ENCODE measurements at regions not wholly inside any gene's neighbourhood (a gene's known extent, or its start where the extent isn't known, plus 50 kb on each side); places are given as distances from the start of the nearest gene placed in this dataset.

DNA sequence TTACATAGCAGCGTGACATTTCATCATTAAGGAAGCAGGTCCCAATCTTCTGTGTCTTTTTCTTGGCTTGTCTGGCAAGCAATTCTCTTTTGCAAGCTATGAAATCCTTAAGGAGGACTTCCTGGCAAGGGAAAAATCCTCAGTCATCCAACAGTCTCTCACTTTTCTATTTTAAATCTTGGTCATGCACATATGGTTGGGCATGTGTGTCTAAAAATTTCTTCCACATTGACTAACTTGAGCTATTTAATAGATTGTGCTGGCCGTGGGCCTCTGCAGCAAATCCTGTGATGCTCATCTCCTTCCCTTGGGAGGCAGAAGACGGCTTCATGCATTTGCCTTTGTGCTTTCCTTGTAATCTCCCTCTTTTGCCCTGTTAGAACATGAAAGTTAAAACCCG lies 634.3 kb upstream of the FANCL start:
- no peak for DNase-seq
- intact Hi-C loops (cut with DNase I), result no loop called here
- TF ChIP-seq, protein P1, sequence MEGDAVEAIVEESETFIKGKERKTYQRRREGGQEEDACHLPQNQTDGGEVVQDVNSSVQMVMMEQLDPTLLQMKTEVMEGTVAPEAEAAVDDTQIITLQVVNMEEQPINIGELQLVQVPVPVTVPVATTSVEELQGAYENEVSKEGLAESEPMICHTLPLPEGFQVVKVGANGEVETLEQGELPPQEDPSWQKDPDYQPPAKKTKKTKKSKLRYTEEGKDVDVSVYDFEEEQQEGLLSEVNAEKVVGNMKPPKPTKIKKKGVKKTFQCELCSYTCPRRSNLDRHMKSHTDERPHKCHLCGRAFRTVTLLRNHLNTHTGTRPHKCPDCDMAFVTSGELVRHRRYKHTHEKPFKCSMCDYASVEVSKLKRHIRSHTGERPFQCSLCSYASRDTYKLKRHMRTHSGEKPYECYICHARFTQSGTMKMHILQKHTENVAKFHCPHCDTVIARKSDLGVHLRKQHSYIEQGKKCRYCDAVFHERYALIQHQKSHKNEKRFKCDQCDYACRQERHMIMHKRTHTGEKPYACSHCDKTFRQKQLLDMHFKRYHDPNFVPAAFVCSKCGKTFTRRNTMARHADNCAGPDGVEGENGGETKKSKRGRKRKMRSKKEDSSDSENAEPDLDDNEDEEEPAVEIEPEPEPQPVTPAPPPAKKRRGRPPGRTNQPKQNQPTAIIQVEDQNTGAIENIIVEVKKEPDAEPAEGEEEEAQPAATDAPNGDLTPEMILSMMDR (IDR thresholded peaks at IDR 0.05), result no peak
- H3K36me3 ChIP-seq, result no peaks in the 10 kb centered on the region
- H3K9ac ChIP-seq (ENCODE audit: low read depth in 2 of 2, low read length in 2 of 2), result no peak overlapping the region
- H3K27ac ChIP-seq, result no peak overlapping the region
- H3K4me1 ChIP-seq, result no peaks in the 10 kb centered on the region
- H3K4me3 ChIP-seq, result no peak overlapping the region
- H3K27me3 ChIP-seq, result no peaks in the 10 kb centered on the region
- no peaks in the 10 kb centered on the region for H3K9me3 ChIP-seq

DNA sequence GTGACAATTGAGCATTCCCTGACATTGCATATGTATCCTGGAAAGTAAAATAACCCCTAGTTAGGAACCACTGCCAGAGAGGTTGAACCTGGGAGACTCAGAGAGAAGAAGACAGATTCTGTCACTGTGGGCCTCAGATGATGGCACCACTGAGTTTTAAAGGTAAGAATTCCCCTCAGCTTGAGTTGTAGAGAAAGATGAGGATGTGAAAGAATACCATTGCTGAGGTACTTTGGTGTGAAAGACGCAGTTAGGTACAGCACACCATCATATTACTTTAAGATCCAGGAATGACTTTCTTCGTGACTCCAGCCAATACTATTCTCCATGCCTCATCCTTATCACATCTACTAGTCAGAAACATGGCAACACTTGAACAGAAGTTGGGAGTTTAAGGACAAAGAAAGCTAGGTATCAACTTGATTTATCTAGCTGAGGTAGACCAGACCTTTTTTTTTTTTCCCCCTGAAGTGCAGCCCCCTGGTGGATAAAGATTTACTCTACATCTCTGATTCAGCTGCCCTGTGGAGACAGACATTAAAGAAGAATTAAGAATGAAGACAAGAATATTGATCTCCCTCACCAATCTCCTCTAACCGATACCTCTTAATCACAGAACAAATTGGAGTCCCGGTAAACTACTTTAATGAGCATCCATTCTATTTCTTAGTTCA lies 630.5 kb upstream of the FANCL start:
- no peaks in the 10 kb centered on the region for H3K27me3 ChIP-seq
- TF ChIP-seq, protein P1 (IDR thresholded peaks at IDR 0.05), result no peak
- no peak for DNase-seq
- no peak overlapping the region for H3K4me3 ChIP-seq
- intact Hi-C loops (cut with DNase I), result no loop called here
- no peaks in the 10 kb centered on the region for H3K36me3 ChIP-seq
- no peak overlapping the region for H3K27ac ChIP-seq
- H3K9me3 ChIP-seq, result no peaks in the 10 kb centered on the region
- no peaks in the 10 kb centered on the region for H3K4me1 ChIP-seq
- no peak overlapping the region for H3K9ac ChIP-seq (ENCODE audit: low read depth in 2 of 2, low read length in 2 of 2)

DNA sequence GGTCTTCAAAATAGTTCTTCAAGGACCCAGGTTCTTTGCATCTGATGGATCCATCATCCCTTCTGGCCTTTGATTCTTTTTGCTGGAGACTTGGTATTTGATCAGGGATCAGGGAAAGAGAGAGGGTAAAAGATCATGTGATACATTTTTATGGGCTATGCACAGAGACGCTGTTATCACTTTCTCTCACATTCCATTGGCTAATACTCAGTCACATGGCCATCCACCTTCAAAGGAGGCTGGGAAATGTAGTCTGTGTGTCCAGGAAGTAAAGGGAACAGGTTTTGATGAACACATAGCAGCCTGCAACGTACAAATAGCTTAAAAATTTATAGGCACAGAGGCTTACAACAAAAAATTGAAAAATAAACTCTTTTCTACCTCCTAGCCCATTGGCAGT lies 629.6 kb upstream of the FANCL start:
- no peak for DNase-seq

DNA sequence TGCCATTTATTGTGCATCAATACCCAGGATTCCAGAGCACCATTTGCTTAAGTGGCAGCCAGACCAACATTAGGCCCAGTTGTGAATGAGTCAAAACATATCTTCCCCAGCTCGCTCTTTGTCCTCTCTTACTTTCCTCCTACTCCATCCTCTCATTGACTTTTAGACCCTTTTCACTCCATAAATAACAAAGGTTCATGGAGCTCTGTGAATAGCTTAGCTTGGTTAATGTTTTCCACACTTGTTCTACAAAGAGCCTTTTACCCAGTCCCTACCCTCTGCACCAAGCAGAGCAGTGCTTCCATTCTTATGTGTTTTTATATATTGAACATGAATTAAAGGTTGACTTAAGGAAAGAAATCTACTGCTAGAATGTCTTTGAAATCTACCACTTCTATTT lies 625.8 kb upstream of the FANCL start:
- Histone ChIP-seq H3K36me3 (no peaks in the 10 kb centered on the region), H3K27me3 (no peaks in the 10 kb centered on the region), H3K9ac (ENCODE audit: low read depth in 2 of 2, low read length in 2 of 2) (no peak overlapping the region), H3K9me3 (no peaks in the 10 kb centered on the region), H3K4me1 (no peaks in the 10 kb centered on the region), H3K4me3 (no peak overlapping the region), H3K27ac (no peak overlapping the region)
- no peak for DNase-seq
- intact Hi-C loops (cut with DNase I), result no loop called here
- TF ChIP-seq, protein P1 (IDR thresholded peaks at IDR 0.05), result no peak

More for the DNA sequence above, 629.6 kb upstream of the FANCL start:
- Histone ChIP-seq H3K9me3 (no peaks in the 10 kb centered on the region), H3K4me3 (no peak overlapping the region), H3K27ac (no peak overlapping the region), H3K36me3 (no peaks in the 10 kb centered on the region), H3K9ac (ENCODE audit: low read depth in 2 of 2, low read length in 2 of 2) (no peak overlapping the region), H3K4me1 (no peaks in the 10 kb centered on the region), H3K27me3 (no peaks in the 10 kb centered on the region)
- TF ChIP-seq, protein P1 (IDR thresholded peaks at IDR 0.05), result no peak
- intact Hi-C loops (cut with DNase I), result no loop called here

DNA sequence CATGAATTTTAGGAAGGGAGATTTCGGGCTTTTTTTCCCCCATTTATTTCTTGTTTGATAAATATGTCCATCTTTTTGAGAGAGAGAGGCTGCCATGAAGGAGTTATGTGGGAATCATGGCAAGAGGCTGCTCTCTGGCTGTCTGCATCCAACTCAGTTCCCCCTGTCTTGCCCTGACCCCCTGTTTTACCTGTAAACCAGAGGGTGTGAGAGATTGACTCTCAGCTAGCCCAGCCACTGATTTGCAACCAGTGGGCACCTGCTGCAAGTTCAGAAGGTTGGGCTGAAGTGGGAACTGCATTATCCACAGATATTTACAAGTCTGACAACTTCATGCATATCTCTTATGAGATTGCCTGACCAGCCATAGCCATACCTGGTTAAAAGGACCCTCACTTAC lies 625.4 kb upstream of the FANCL start:
- DNase-seq, result no peak
- TF ChIP-seq, protein P1 (IDR thresholded peaks at IDR 0.05), result no peak
- intact Hi-C loops (cut with DNase I), result no loop called here
- H3K4me1 ChIP-seq, result no peaks in the 10 kb centered on the region
- H3K27ac ChIP-seq, result no peak overlapping the region
- H3K27me3 ChIP-seq, result no peaks in the 10 kb centered on the region
- H3K4me3 ChIP-seq, result no peak overlapping the region
- H3K9ac ChIP-seq (ENCODE audit: low read depth in 2 of 2, low read length in 2 of 2), result no peak overlapping the region
- no peaks in the 10 kb centered on the region for H3K36me3 ChIP-seq
- H3K9me3 ChIP-seq, result no peaks in the 10 kb centered on the region
